CMK (cell line): ENCODE measurements at regions not wholly inside any gene's neighbourhood (a gene's known extent, or its start where the extent isn't known, plus 50 kb on each side); places are given as distances from the start of the nearest gene placed in this dataset.

ENCODE experiments used
- DNase-seq: peaks from one replicate; pipeline ENCODE4 v3.0.0-alpha.2; 2010; ENCODE audit warnings: low read depth

- no peak for DNase-seq
These were observed 148.1 kb downstream of the PPARGC1A start for GRCh38 chr4:23741681-23742191.

DNA sequence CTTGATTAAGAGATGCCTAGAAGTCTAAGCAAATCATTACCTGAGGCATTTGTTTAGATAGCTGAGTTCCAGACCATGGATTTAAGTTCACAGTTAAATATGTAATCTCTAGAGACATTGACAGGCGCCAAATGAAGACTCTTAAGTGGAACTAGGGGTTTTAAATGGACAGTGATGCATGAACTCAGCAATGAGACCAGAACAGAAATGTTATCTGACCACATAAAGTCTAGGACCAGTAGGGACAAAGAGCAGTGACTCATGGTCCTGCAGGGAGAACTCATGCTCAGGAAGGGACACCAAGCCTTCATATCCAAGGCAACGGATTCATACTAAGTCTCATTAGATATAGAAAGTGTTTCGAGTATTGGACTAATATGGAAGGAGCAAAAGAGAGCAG is 152.3 kb downstream of the PPARGC1A start:
- no peak for DNase-seq

DNA sequence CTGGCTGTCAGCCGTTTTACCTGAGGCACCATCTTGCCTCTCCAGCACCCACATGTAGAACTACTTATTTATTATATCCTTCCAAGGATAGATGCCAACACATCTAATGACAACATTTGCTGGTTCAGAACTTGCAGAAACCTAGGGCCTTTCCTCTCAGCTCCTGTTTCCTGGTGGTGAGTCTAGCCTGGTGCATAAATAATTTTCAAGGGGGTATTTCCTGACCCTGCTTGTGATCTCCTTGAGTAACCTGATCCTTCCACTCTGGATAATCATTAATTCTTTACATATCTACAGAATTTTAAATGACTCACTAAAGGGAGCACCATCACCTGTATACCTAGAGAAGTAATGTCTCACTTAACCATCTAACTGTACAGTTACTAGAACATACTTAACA is 153.4 kb downstream of the PPARGC1A start:
- DNase-seq: no peak

DNA sequence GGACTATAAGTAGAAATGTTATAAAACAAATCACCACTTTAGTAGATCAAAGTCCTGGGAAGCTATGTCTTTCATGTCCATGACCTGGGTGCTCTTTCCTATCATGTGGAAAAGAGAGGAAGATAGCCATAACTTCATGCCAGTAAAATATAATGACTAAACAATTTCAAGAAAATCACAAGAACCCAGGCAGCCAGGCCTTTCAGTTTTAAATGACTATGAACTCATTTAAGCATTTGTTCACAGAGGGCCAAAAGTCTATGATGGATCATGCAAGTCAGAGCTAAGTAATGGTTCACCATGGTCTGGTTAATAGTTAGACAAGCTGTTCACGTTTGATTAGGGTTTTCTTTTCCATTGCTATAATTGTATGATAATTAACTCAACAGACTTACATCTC is 155.8 kb downstream of the PPARGC1A start:
- no peak for DNase-seq

- no peak for DNase-seq
These were observed 156.4 kb downstream of the PPARGC1A start for GRCh38 chr4:23733476-23733875.

GRCh38 chr4:23730998-23731397 is 158.8 kb downstream of the PPARGC1A start:
- DNase-seq: no peak

GRCh38 chr4:23728971-23729370 is 160.9 kb downstream of the PPARGC1A start:
- DNase-seq: no peak

DNA sequence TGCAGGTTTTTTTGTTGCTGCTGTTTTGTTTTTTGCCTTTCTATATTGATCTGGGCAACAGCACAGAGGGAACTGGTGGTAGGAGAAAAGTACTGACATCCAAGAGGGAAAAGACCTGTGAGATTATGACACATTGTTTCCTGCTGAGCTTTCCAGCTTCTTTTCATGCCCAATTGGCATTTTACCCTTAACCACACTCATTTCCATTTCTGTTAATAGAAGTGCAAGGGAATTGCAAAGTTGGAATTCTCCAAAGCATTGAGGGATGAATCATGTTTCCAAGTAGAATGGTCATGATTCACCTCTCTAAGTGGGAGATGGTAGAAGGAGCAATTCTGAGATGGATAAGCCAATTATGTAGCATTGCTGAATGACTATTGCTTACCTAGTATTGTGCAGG is 161.5 kb downstream of the PPARGC1A start:
- DNase-seq: no peak

DNA sequence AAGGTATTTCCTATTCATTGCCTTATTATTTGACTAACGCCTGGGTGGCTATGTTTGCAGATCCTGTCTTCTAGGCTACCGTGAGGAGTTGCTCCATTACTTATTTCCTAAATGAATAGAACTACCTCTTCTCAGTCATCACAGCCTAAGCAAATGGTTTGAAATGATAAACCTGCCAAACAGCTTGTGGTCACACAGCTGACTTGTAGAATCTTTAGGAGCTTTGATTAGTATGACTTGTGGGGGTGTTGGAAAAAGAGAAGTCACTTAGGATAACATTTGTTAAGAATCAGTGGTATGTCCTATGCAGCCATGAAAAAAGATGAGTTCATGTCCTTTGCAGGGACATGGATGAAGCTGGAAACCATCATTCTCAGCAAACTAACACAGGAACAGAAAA is 169.3 kb downstream of the PPARGC1A start:
- DNase-seq: no peak

DNA sequence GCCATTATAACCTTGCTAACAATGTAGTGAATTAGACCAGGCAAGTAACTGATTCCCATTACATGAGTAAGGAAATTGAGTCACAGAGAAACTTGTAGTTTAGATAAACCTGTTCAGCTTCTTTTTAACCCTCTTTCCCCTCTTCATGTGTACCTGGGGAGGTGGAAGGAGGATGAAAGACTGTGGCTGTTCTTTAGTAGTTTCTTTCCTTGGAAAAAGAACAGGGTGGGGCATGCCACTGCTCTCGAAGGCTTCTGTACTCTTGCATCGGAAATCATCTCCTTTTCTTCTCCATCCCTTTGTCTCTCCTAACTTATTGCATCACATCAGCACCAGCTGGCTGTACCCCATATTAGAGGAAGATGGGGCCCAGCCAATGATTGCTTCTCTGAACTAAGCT is 171.4 kb downstream of the PPARGC1A start:
- no peak for DNase-seq

- no peak for DNase-seq
These were observed 172.2 kb downstream of the PPARGC1A start for GRCh38 chr4:23717528-23718248.

DNA sequence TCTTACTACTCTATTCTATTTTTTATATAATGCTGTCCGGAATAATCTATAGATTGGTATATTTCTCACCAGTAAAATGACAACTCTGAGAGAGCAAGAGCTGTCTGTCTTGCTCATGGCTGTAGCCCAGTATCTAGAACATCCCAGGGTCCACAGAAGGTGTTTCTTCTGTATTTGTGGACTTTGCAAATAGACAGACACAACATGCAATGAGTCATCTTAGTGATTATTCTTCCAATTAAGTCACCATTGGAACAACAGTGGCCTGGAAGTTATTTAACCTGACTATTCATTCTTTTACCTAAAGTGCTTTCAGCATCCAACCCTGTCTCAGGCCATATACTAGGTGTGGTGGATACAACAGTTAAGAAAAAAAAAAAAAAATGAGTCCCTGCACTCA is 179.5 kb downstream of the PPARGC1A start:
- DNase-seq: no peak

GRCh38 chr4:23707652-23708026 is 182.2 kb downstream of the PPARGC1A start:
- DNase-seq: no peak

DNA sequence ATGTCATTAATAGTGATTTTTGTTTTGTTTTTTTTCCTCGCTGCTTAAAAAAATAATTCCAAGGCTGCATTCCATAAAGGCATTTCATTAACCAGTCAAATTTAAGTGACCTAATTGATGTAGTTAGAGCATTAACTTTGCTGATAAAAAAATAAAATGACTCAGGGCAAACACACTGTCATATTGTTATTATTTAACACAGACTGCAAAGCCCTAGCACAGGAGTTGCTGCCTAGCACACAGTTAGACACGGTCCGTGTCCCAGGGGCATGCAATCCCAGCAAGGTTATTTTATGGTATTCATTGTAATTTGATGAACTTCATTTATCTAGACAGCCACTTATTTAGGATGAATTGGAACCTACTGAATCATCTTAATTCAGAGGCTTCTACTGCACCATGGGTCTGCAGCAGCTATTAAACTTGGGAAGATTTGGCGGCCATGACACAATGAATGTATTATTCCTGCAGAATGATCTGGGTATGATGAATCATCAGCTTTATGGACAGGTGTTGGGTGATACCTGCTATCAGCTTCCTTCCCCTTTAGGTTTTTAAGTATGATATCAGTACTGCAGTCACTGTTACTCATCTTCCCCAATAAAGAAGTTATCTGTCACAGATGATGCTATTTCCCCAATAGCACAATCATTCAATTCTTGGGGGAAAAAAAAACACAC is 182.7 kb downstream of the PPARGC1A start:
- no peak for DNase-seq

DNA sequence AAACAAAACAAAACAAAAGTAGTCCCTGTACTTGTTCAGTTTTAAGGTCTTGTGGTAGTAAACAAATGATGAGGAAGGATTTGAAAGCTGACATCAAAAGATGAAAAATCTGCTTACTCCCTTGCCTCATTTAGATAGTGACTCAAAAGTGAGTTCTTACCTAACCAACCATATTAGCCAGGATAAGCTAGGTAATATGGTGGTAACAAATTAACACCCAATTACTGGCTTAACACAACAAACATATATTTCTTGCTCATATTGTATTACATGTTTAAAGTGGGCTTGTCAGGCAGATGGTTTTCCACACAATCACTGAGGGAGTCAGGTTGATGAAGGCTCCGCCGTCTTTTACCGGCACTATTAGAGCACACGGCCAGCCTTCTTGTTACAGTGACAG is 189.7 kb downstream of the PPARGC1A start:
- DNase-seq: no peak

GRCh38 chr4:23697722-23698121 is 192.1 kb downstream of the PPARGC1A start:
- no peak for DNase-seq

- no peak for DNase-seq
These were observed 192.8 kb downstream of the PPARGC1A start for GRCh38 chr4:23697001-23697528.

DNA sequence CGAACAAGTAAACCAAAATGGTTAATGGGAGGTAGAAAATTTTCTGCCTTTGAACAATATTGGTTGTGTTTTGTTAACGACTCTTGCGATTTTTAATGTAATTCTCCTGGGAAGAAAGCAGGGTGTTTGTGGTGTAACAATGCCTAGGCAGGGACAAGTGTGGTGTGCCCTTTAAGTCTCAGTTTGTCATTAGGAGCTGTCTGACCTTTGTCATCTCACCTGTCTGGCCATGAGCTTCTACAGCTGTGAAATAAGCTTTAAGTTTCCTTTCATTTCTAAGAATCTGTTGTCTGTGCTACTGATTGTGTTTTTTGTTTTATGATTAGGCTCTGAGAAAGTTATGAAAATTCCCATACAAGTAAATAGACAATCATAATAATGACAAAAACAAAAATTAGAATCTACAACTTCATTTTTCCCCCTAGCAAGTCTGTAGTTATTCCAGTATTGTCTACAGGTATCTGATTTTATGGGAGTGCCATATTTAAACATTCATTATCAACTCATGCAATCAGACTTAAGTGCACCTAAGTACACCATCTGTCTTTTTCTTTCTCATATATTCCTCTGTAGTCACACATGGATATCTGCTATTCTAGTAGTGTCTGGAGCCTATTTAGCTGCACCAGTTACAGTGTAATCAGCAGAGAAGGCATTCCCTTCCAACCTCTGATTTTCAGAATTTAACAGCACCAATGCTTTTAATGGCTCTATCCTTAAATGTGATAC is 203.5 kb downstream of the PPARGC1A start:
- no peak for DNase-seq

DNA sequence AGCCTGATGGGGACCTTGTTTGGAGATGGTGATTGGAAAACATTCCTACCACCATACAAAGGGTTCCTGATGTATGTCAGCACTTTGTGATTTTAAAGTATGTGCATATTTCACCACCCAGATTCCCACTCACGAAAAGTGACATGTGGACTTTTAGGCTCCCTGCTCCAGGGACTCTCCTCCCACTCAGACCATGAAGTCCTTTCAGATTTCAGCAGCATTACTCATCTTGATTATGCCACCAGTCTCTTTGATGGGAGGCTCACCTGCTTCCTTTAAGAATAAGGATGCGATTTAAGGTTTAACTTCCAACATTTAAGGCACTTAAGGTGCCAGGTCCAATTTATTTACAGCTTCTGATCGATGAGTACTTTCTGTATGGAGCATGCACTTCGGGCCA is 204.4 kb downstream of the PPARGC1A start:
- no peak for DNase-seq

GRCh38 chr4:23680671-23681518 is 209.0 kb downstream of the PPARGC1A start:
- DNase-seq: no peak

- DNase-seq: no peak
These were observed 215.2 kb downstream of the PPARGC1A start for GRCh38 chr4:23674694-23675093.

DNA sequence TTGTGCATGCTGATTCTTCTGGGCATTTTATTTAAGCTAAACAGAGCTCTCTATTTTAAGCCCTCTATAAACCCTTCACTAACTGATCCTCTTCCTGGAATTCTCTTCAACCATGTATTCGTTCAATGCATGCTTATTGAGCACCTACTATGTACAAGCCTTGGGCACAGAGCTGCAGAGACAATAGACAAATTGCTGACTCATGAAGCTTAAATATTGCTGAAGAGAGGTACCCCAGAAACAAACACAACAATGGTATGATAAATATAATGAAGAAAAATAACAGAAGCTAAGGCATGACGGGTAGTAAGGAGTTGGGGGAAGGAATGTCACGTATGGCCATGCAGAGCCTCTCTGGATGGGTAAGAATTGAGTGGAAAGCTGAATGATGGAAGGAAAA is 222.2 kb downstream of the PPARGC1A start:
- no peak for DNase-seq
